BJ (cell line): ENCODE measurements at regions not wholly inside any gene's neighbourhood (a gene's known extent, or its start where the extent isn't known, plus 50 kb on each side); places are given as distances from the start of the nearest gene placed in this dataset.

Experiments used
- CTCF ChIA-PET: fragments of 350-600 bp; formaldehyde crosslinking; extraction: SDS; loops from one replicate; lab custom pipeline; 2021; ENCODE audit warnings: antibody characterized with exemption, inconsistent platforms; lab: Yijun Ruan, JAX
- POLR2A ChIA-PET: fragments of 300-600 bp; sonication (Branson Sonifier 250); formaldehyde crosslinking; extraction: SDS; loops from one replicate; lab custom pipeline; 2021; ENCODE audit warnings: antibody characterized with exemption; lab: Charles Lee
- DNase-seq: peaks from one replicate; pipeline ENCODE4 v3.0.0-alpha.2; 2011; ENCODE audit warnings: low read depth
- H3K27me3 ChIP-seq: 2 replicates; pipeline ENCODE4 v1.6.0; 2011; ENCODE audit warnings: low read length; ENCODE audit not compliant: control insufficient read depth, insufficient read depth
- H3K36me3 ChIP-seq: 2 replicates; pipeline ENCODE4 v1.5.1; 2011; ENCODE audit warnings: low read length; ENCODE audit not compliant: control insufficient read depth, insufficient read depth
- H3K4me3 ChIP-seq: 2 replicates; pipeline ENCODE4 v1.5.1; 2011; ENCODE audit warnings: low read depth, mild to moderate bottlenecking, control low read depth, low read length
- TF ChIP-seq, protein P1 (sequence below): IDR thresholded peaks from 2 replicates; pipeline ENCODE4 v1.5.1; 2011; ENCODE audit warnings: low read depth, mild to moderate bottlenecking, control low read depth, inconsistent platforms, low read length, moderate library complexity; ENCODE audit not compliant: insufficient read depth

DNA sequence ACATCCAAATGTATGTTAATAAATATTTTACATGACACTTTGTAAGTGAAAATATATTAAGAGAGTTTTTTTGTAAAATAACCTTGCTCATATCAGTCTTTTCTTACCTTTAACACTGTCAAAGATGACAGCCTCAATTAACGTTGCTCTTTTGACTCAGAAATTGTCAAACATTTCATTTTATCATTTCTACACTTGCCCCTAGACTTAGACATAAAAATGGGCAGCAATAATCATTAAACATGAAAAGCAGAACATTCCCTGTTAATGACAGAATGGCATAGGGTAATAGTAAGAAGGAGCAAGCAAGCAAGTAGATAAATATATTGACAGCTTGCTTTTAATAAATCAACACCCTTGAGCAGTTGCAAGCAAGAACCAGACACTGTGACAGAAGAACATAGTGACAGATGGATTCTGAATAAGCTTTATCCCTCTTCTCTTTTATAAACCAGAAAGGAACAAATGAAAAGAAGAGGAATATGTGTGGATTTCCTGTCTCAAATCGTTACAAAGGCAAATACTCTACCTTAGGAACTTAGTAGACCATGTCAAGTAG, 796.0 kb upstream of the CHD1 start:
- Histone ChIP-seq H3K27me3 (no peaks in the 10 kb centered on the region), H3K36me3 (no peaks in the 10 kb centered on the region), H3K4me3 (no peak overlapping the region)
- ChIA-PET CTCF (no interaction called here), POLR2A (no interaction called here)
- DNase-seq = no peak
- TF ChIP-seq, protein P1, sequence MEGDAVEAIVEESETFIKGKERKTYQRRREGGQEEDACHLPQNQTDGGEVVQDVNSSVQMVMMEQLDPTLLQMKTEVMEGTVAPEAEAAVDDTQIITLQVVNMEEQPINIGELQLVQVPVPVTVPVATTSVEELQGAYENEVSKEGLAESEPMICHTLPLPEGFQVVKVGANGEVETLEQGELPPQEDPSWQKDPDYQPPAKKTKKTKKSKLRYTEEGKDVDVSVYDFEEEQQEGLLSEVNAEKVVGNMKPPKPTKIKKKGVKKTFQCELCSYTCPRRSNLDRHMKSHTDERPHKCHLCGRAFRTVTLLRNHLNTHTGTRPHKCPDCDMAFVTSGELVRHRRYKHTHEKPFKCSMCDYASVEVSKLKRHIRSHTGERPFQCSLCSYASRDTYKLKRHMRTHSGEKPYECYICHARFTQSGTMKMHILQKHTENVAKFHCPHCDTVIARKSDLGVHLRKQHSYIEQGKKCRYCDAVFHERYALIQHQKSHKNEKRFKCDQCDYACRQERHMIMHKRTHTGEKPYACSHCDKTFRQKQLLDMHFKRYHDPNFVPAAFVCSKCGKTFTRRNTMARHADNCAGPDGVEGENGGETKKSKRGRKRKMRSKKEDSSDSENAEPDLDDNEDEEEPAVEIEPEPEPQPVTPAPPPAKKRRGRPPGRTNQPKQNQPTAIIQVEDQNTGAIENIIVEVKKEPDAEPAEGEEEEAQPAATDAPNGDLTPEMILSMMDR = no peak

DNA sequence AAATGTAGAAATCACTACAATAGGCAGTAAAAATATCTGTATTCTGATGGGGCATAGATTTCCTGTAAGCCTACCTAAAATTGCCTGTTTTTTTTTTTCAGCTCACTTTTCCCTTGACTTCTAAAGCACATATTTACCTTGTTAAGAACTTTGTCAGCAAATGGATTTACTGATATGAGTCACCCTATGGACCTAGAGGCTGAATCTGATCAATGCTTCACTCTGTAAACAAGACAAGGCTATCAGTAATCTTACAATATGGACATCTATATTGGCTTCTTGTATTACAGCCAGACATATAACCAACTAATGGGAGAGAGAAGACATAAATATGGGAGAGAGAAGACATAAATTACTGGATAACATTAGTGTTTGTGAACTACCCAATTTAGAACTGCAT, 792.7 kb upstream of the CHD1 start:
- no peaks in the 10 kb centered on the region for H3K36me3 ChIP-seq
- TF ChIP-seq, protein P1 = no peak
- H3K4me3 ChIP-seq = no peak overlapping the region
- no peaks in the 10 kb centered on the region for H3K27me3 ChIP-seq
- CTCF ChIA-PET = no interaction called here
- no peak for DNase-seq
- POLR2A ChIA-PET = no interaction called here

DNA sequence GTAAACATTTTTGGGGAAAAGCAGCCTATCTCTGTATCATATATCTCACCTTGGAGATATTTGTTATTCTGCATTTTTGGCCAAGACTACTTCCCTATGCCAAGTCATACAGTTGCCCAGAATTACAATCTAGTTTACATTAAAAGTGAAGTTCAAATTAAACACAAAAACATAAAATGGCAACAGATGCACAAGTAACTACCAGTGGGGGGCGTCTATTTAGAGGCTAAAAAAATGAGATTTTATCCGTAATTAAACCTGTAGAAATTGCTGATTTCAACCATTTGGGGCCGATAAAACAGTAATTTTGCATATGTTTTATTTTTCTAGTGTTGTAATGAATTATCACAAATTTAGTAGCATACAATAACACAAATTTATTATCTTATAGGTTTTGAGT, 787.1 kb upstream of the CHD1 start:
- ChIA-PET CTCF (no interaction called here), POLR2A (no interaction called here)
- TF ChIP-seq, protein P1 = no peak
- Histone ChIP-seq H3K4me3 (no peak overlapping the region), H3K36me3 (no peaks in the 10 kb centered on the region), H3K27me3 (no peaks in the 10 kb centered on the region)
- no peak for DNase-seq

DNA sequence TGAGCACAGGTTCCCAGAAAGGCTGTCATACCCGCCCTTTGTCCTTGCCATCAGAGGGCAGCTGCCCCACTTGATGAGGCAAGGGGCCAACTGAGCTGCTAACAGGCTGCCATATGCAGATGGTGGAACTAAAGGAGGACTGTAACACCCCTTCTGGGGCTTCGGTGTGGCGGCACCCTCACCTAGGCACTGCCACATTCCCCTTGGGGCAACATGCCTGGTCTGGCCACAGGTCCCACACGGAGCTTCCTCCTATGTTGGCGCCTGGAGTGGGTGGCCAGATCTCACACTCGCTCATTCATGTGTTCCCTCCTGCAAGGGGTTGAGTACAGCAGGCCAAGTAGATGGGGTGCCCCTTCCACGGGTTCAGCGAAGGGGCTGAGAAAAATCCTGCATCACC, 777.4 kb upstream of the CHD1 start:
- H3K27me3 ChIP-seq = no peaks in the 10 kb centered on the region
- DNase-seq = no peak
- TF ChIP-seq, protein P1 = no peak
- ChIA-PET POLR2A (no interaction called here), CTCF (interaction anchor here (1.2 kb wide), 1 partner anchor 231 kb away, joined by 3 read pairs; no protein-coding TSS in a partner anchor)
- no peaks in the 10 kb centered on the region for H3K36me3 ChIP-seq
- H3K4me3 ChIP-seq = no peak overlapping the region

DNA sequence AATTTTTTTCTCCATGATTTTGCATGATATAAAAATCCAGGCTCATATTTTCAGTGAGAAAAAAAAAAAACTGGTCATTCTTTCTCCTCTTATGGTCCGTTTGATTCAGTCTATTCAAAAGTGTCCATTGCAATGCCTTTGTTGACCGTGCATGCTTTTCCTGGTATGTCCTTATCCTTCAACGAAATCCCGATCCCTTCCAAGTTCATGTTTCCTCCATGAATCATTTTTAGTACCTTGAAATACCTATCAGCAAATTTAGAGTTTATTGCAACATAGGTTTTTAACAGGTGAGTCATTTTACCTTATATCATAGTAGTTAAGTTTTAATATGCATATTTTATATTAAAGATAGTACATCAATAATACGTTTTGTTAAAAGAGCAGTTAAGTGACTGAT, 773.8 kb upstream of the CHD1 start:
- H3K27me3 ChIP-seq = no peaks in the 10 kb centered on the region
- POLR2A ChIA-PET = no interaction called here
- H3K4me3 ChIP-seq = no peak overlapping the region
- CTCF ChIA-PET = interaction anchor here (1.5 kb wide), 1 partner anchor 13 kb away, joined by 3 read pairs; no protein-coding TSS in a partner anchor
- TF ChIP-seq, protein P1 = no peak
- DNase-seq = no peak
- H3K36me3 ChIP-seq = no peaks in the 10 kb centered on the region
